Spleen (tissue), 7 donors: ENCODE measurements at regions not wholly inside any gene's neighbourhood (a gene's known extent, or its start where the extent isn't known, plus 50 kb on each side); places are given as distances from the start of the nearest gene placed in this dataset.

Experiments used
- CTCF ChIP-seq, 11 experiments: fragments of 200-600 bp in 7 of 11; fragments of 450-650 bp in 4 of 11; sonication (generic) in 4 of 11; IDR thresholded peaks in 8 of 11; conservative IDR thresholded peaks in 3 of 11; 1 replicate in 7 of 11; 2 replicates in 4 of 11; pipeline versions ENCODE4 v1.4.0 to v1.8.0; 2016 to 2021; ENCODE audit warnings: antibody characterized with exemption in 11 of 11, inconsistent platforms in 4 of 11, mild to moderate bottlenecking in 1 of 11
- POLR2A ChIP-seq, 3 donors: fragments of 450-650 bp; IDR thresholded peaks; one replicate each; pipeline ENCODE4 v1.5.1; 2017; ENCODE audit warnings: antibody characterized with exemption in 3 of 3, mild to moderate bottlenecking in 1 of 3
- POLR2AphosphoS5 ChIP-seq, 3 donors: sonication (generic); formaldehyde crosslinking; IDR thresholded peaks; one replicate each; pipeline ENCODE4 v1.5.1; 2017; ENCODE audit warnings: antibody characterized with exemption in 3 of 3
- donor health status: DM: no; HTN: no; CAD: no; lungs with moderate emphysema.
- donor health status: DM: no; HTN: no; CAD: no.
- donor health status: DM: no; HTN: no; CAD: no.

GRCh38 chr11:114886644-114887265 lies 208.4 kb downstream of the NXPE2 start:
- no peak for TF ChIP-seq CTCF (IDR thresholded peaks at IDR 0.05 in 8 of 11, conservative IDR thresholded peaks at IDR 0.05 in 3 of 11)
- TF ChIP-seq POLR2AphosphoS5 (IDR thresholded peaks at IDR 0.05) = no peak
- TF ChIP-seq POLR2A (IDR thresholded peaks at IDR 0.05) = no peak
